ENCODE measurements at regions not wholly inside any gene's neighbourhood (a gene's known extent, or its start where the extent isn't known, plus 50 kb on each side); places are given as distances from the start of the nearest gene placed in this dataset.

- 0% methylated on average over 2 of the region's 2 CpGs for WGBS (ENCODE audit: insufficient coverage, insufficient replicate concordance, low lambda C conversion rate, missing lambda C conversion rate)
- ChIA-PET SMC1A (ENCODE audit: uncharacterized antibody, unreplicated experiment) (interaction anchor here (1.3 to 1.6 kb wide), 3 partner anchors 8 to 196 kb away, joined by 3 to 5 read pairs (median 3); no protein-coding TSS in a partner anchor), RAD21 (ENCODE audit: unreplicated experiment) (interaction anchor here (1.6 kb wide), 1 partner anchor 14 kb away, joined by 3 read pairs; no protein-coding TSS in a partner anchor), POLR2A (no interaction called here), CTCF (interaction anchor here (1.1 kb wide), 1 partner anchor 17 kb away, joined by 3 read pairs; no protein-coding TSS in a partner anchor)
- no peak for TF ChIP-seq ESRRA (IDR thresholded peaks at IDR 0.05; ENCODE audit: low read length)
- TF ChIP-seq MXI1 (IDR thresholded peaks at IDR 0.05; ENCODE audit: low read depth, low read length), result no peak
- no peak for TF ChIP-seq RAD21 (IDR thresholded peaks at IDR 0.05; ENCODE audit: insufficient read depth, low read depth, low read length)
- no peak for TF ChIP-seq MYB (IDR thresholded peaks at IDR 0.05; ENCODE audit: borderline replicate concordance, low read depth, low read length)
- TF ChIP-seq SUPT20H (IDR thresholded peaks at IDR 0.05; ENCODE audit: borderline replicate concordance, control insufficient read depth, low read depth, low read length), result no peak
- no peak for TF ChIP-seq PRDM15 (CRISPR knock-in tag; IDR thresholded peaks at IDR 0.05)
- TF ChIP-seq USF2 (IDR thresholded peaks at IDR 0.05; ENCODE audit: borderline replicate concordance, low read depth, low read length), result no peak
- no peak for TF ChIP-seq BCL3 (IDR thresholded peaks at IDR 0.05; ENCODE audit: borderline replicate concordance, insufficient read depth, low read depth, low read length, poor library complexity, severe bottlenecking)
- no peak for TF ChIP-seq JUNB (IDR thresholded peaks at IDR 0.05)
- no peak overlapping the region for H3K4me2 ChIP-seq (ENCODE audit: control insufficient read depth, insufficient read depth)
- no peaks in the 10 kb centered on the region for H3K9me3 ChIP-seq (replicated peaks; ENCODE audit: control insufficient read depth, insufficient read depth, low read length)
- H3K79me2 ChIP-seq (ENCODE audit: control insufficient read depth, insufficient read depth, low read length), result no peaks in the 10 kb centered on the region
- H2AFZ ChIP-seq (ENCODE audit: control insufficient read depth, low read depth, low read length), result no peak overlapping the region
- H4K20me1 ChIP-seq (ENCODE audit: control insufficient read depth, insufficient read depth), result no peaks in the 10 kb centered on the region
- no peak for FAIRE-seq
- H3K4me3 ChIP-seq, result no peak overlapping the region
- no peaks in the 10 kb centered on the region for H3K36me3 ChIP-seq (ENCODE audit: control insufficient read depth in 2 of 2, insufficient read depth in 2 of 2, low read length in 1 of 2)
- BruUV-seq (replicated peaks), result no TSS peak
- in situ Hi-C loops (cut with MboI) (no loop called here), intact Hi-C loops (cut with micrococcal nuclease; ENCODE audit: unreplicated experiment) (no loop called here)
- no peak overlapping the region for H3K9ac ChIP-seq (ENCODE audit: control insufficient read depth, insufficient read depth, low read length)
- H3K27me3 ChIP-seq (replicated peaks in 1 of 2; ENCODE audit: control insufficient read depth in 2 of 2, insufficient read depth in 2 of 2, low read length in 1 of 2), result no peaks in the 10 kb centered on the region
- no peak overlapping the region for H3K27ac ChIP-seq (ENCODE audit: control insufficient read depth, insufficient read depth)
- H3K4me1 ChIP-seq (ENCODE audit: control insufficient read depth, insufficient read depth, low read length), result peaks cover 6% of the 10 kb centered on the region
- no peak for DNase-seq (ENCODE audit: low read depth, low spot score)
- no peak for ATAC-seq
These were observed 162.6 kb upstream of the PFN2 start for GRCh38 chr3:150133293-150133692.
